ENCODE measurements at regions not wholly inside any gene's neighbourhood (a gene's known extent, or its start where the extent isn't known, plus 50 kb on each side); places are given as distances from the start of the nearest gene placed in this dataset.
"Not testable (repeated sequence)": the region's sequence is repeated elsewhere in the genome, so short reads cannot be mapped to it uniquely, and the experiment has no call there.

- no peaks in the 10 kb centered on the region for H3K9me3 ChIP-seq (ENCODE audit: control insufficient read depth, low read length)
- peaks cover 2% of the 10 kb centered on the region for H3K4me1 ChIP-seq (ENCODE audit: control insufficient read depth, insufficient read depth, low read length, poor library complexity, severe bottlenecking)
- no peaks in the 10 kb centered on the region for H3K36me3 ChIP-seq (ENCODE audit: control insufficient read depth, insufficient read depth, low read length)
- no peak overlapping the region for H3K4me3 ChIP-seq (ENCODE audit: extremely low read depth, insufficient read depth, low read length, poor library complexity, severe bottlenecking)
- H3K27ac ChIP-seq (ENCODE audit: low read depth, low read length, severe bottlenecking): no peak overlapping the region
- 29 to 35% methylated on average over 10 to 11 of the region's 12 CpGs for WGBS, 2 experiments (ENCODE audit: insufficient coverage in 2 of 2)
Observed at GRCh38 chr14:103186909-103187586, 63.8 kb downstream of the TNFAIP2 start.

GRCh38 chr14:103187911-103188310, 64.7 kb downstream of the TNFAIP2 start:
- 100% methylated on average over 2 of the region's 4 CpGs; no CpG with 5 or more reads in 1 of the 2 experiments for WGBS, 2 experiments (ENCODE audit: insufficient coverage in 2 of 2)
- Histone ChIP-seq H3K4me3 (ENCODE audit: extremely low read depth, insufficient read depth, low read length, poor library complexity, severe bottlenecking) (no peak overlapping the region), H3K4me1 (ENCODE audit: control insufficient read depth, insufficient read depth, low read length, poor library complexity, severe bottlenecking) (peaks cover 2% of the 10 kb centered on the region)

GRCh38 chr14:103188810-103189480, 65.7 kb downstream of the TNFAIP2 start:
- H3K36me3 ChIP-seq (ENCODE audit: control insufficient read depth, insufficient read depth, low read length): no peaks in the 10 kb centered on the region
- H3K4me3 ChIP-seq (ENCODE audit: extremely low read depth, insufficient read depth, low read length, poor library complexity, severe bottlenecking): no peak overlapping the region
- no peak overlapping the region for H3K27ac ChIP-seq (ENCODE audit: low read depth, low read length, severe bottlenecking)
- no peaks in the 10 kb centered on the region for H3K9me3 ChIP-seq (ENCODE audit: control insufficient read depth, low read length)
- peaks cover 2% of the 10 kb centered on the region for H3K4me1 ChIP-seq (ENCODE audit: control insufficient read depth, insufficient read depth, low read length, poor library complexity, severe bottlenecking)
- 68 to 74% methylated on average over 42 to 59 of the region's 67 CpGs for WGBS, 2 experiments (ENCODE audit: insufficient coverage in 2 of 2)

More at GRCh38 chr14:103187911-103188310, 64.7 kb downstream of the TNFAIP2 start:
- Histone ChIP-seq H3K36me3 (ENCODE audit: control insufficient read depth, insufficient read depth, low read length) (no peaks in the 10 kb centered on the region), H3K27ac (ENCODE audit: low read depth, low read length, severe bottlenecking) (no peak overlapping the region), H3K9me3 (ENCODE audit: control insufficient read depth, low read length) (no peaks in the 10 kb centered on the region)

GRCh38 chr14:103189481-103190470, 66.5 kb downstream of the TNFAIP2 start:
- Histone ChIP-seq H3K4me1 (ENCODE audit: control insufficient read depth, insufficient read depth, low read length, poor library complexity, severe bottlenecking) (peaks cover 2% of the 10 kb centered on the region), H3K27ac (ENCODE audit: low read depth, low read length, severe bottlenecking) (no peak overlapping the region), H3K36me3 (ENCODE audit: control insufficient read depth, insufficient read depth, low read length) (no peaks in the 10 kb centered on the region), H3K4me3 (ENCODE audit: extremely low read depth, insufficient read depth, low read length, poor library complexity, severe bottlenecking) (no peak overlapping the region), H3K9me3 (ENCODE audit: control insufficient read depth, low read length) (no peaks in the 10 kb centered on the region)
- 90 to 92% methylated on average over 41 to 42 of the region's 48 CpGs for WGBS, 2 experiments (ENCODE audit: insufficient coverage in 2 of 2)

- no peak overlapping the region for H3K27ac ChIP-seq (ENCODE audit: low read depth, low read length, severe bottlenecking)
- WGBS, 2 experiments (ENCODE audit: insufficient coverage in 2 of 2): 94 to 98% methylated on average over 7 to 10 of the region's 11 CpGs
- no peak overlapping the region for H3K4me3 ChIP-seq (ENCODE audit: extremely low read depth, insufficient read depth, low read length, poor library complexity, severe bottlenecking)
- H3K36me3 ChIP-seq (ENCODE audit: control insufficient read depth, insufficient read depth, low read length): no peaks in the 10 kb centered on the region
- H3K9me3 ChIP-seq (ENCODE audit: control insufficient read depth, low read length): no peaks in the 10 kb centered on the region
- peaks cover 2% of the 10 kb centered on the region for H3K4me1 ChIP-seq (ENCODE audit: control insufficient read depth, insufficient read depth, low read length, poor library complexity, severe bottlenecking)
Observed at GRCh38 chr14:103190741-103191140, 67.5 kb downstream of the TNFAIP2 start.

GRCh38 chr14:103191844-103192243, 68.6 kb downstream of the TNFAIP2 start:
- Histone ChIP-seq H3K4me3 (ENCODE audit: extremely low read depth, insufficient read depth, low read length, poor library complexity, severe bottlenecking) (no peak overlapping the region), H3K9me3 (ENCODE audit: control insufficient read depth, low read length) (no peaks in the 10 kb centered on the region), H3K36me3 (ENCODE audit: control insufficient read depth, insufficient read depth, low read length) (no peaks in the 10 kb centered on the region), H3K27ac (ENCODE audit: low read depth, low read length, severe bottlenecking) (no peak overlapping the region), H3K4me1 (ENCODE audit: control insufficient read depth, insufficient read depth, low read length, poor library complexity, severe bottlenecking) (peaks cover 2% of the 10 kb centered on the region)
- WGBS, 2 experiments (ENCODE audit: insufficient coverage in 2 of 2): 100% methylated on average over 1 of the region's 3 CpGs; no CpG with 5 or more reads in 1 of the 2 experiments

GRCh38 chr14:103192246-103192840, 69.1 kb downstream of the TNFAIP2 start:
- no peaks in the 10 kb centered on the region for H3K36me3 ChIP-seq (ENCODE audit: control insufficient read depth, insufficient read depth, low read length)
- H3K4me1 ChIP-seq (ENCODE audit: control insufficient read depth, insufficient read depth, low read length, poor library complexity, severe bottlenecking): no peaks in the 10 kb centered on the region
- H3K4me3 ChIP-seq (ENCODE audit: extremely low read depth, insufficient read depth, low read length, poor library complexity, severe bottlenecking): no peak overlapping the region
- 89 to 93% methylated on average over 5 to 6 of the region's 7 CpGs for WGBS, 2 experiments (ENCODE audit: insufficient coverage in 2 of 2)
- H3K27ac ChIP-seq (ENCODE audit: low read depth, low read length, severe bottlenecking): no peak overlapping the region
- no peaks in the 10 kb centered on the region for H3K9me3 ChIP-seq (ENCODE audit: control insufficient read depth, low read length)

GRCh38 chr14:103192861-103193260, 69.6 kb downstream of the TNFAIP2 start:
- H3K4me1 ChIP-seq (ENCODE audit: control insufficient read depth, insufficient read depth, low read length, poor library complexity, severe bottlenecking); H3K9me3 ChIP-seq (ENCODE audit: control insufficient read depth, low read length); H3K27ac ChIP-seq (ENCODE audit: low read depth, low read length, severe bottlenecking); H3K4me3 ChIP-seq (ENCODE audit: extremely low read depth, insufficient read depth, low read length, poor library complexity, severe bottlenecking); H3K36me3 ChIP-seq (ENCODE audit: control insufficient read depth, insufficient read depth, low read length): not testable (repeated sequence)
- 90% methylated on average over 2 of the region's 4 CpGs; no CpG with 5 or more reads in 1 of the 2 experiments for WGBS, 2 experiments (ENCODE audit: insufficient coverage in 2 of 2)

GRCh38 chr14:103193491-103193890, 70.2 kb downstream of the TNFAIP2 start:
- not testable (repeated sequence) for H3K4me1 ChIP-seq (ENCODE audit: control insufficient read depth, insufficient read depth, low read length, poor library complexity, severe bottlenecking); H3K9me3 ChIP-seq (ENCODE audit: control insufficient read depth, low read length); H3K36me3 ChIP-seq (ENCODE audit: control insufficient read depth, insufficient read depth, low read length); H3K4me3 ChIP-seq (ENCODE audit: extremely low read depth, insufficient read depth, low read length, poor library complexity, severe bottlenecking); H3K27ac ChIP-seq (ENCODE audit: low read depth, low read length, severe bottlenecking)
- 95 to 96% methylated on average over 5 to 7 of the region's 10 CpGs for WGBS, 2 experiments (ENCODE audit: insufficient coverage in 2 of 2)
